ENCODE measurements at regions not wholly inside any gene's neighbourhood (a gene's known extent, or its start where the extent isn't known, plus 50 kb on each side); places are given as distances from the start of the nearest gene placed in this dataset.

DNA sequence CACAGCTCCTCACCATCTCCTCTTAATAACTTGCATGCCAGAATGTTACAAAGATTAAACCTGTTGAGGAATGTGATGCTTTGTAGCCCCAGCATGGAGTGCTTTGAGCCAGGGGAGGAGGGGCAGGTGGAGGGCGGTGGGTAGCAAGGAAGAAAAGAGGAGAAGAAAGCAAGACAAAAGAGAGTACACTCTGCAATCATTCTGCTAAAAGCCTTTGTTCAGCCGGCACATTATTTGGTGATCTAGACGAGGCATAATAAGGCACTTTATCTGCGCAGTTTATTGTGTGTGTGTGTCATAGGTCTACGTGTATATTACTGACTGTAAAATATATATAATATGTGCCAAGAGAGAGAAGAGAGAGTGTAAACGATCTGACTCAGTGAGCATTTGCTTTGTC lies 139.1 kb downstream of the SOX9 start:
- TF ChIP-seq, protein P1, sequence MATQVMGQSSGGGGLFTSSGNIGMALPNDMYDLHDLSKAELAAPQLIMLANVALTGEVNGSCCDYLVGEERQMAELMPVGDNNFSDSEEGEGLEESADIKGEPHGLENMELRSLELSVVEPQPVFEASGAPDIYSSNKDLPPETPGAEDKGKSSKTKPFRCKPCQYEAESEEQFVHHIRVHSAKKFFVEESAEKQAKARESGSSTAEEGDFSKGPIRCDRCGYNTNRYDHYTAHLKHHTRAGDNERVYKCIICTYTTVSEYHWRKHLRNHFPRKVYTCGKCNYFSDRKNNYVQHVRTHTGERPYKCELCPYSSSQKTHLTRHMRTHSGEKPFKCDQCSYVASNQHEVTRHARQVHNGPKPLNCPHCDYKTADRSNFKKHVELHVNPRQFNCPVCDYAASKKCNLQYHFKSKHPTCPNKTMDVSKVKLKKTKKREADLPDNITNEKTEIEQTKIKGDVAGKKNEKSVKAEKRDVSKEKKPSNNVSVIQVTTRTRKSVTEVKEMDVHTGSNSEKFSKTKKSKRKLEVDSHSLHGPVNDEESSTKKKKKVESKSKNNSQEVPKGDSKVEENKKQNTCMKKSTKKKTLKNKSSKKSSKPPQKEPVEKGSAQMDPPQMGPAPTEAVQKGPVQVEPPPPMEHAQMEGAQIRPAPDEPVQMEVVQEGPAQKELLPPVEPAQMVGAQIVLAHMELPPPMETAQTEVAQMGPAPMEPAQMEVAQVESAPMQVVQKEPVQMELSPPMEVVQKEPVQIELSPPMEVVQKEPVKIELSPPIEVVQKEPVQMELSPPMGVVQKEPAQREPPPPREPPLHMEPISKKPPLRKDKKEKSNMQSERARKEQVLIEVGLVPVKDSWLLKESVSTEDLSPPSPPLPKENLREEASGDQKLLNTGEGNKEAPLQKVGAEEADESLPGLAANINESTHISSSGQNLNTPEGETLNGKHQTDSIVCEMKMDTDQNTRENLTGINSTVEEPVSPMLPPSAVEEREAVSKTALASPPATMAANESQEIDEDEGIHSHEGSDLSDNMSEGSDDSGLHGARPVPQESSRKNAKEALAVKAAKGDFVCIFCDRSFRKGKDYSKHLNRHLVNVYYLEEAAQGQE (IDR thresholded peaks at IDR 0.05; ENCODE audit: unreplicated experiment), result no peak
- TF ChIP-seq, protein P2, sequence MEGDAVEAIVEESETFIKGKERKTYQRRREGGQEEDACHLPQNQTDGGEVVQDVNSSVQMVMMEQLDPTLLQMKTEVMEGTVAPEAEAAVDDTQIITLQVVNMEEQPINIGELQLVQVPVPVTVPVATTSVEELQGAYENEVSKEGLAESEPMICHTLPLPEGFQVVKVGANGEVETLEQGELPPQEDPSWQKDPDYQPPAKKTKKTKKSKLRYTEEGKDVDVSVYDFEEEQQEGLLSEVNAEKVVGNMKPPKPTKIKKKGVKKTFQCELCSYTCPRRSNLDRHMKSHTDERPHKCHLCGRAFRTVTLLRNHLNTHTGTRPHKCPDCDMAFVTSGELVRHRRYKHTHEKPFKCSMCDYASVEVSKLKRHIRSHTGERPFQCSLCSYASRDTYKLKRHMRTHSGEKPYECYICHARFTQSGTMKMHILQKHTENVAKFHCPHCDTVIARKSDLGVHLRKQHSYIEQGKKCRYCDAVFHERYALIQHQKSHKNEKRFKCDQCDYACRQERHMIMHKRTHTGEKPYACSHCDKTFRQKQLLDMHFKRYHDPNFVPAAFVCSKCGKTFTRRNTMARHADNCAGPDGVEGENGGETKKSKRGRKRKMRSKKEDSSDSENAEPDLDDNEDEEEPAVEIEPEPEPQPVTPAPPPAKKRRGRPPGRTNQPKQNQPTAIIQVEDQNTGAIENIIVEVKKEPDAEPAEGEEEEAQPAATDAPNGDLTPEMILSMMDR (conservative IDR thresholded peaks at IDR 0.05; ENCODE audit: low read depth in 2 of 2), result no peak
- TF ChIP-seq EZH2 (IDR thresholded peaks at IDR 0.05; ENCODE audit: low read depth, unreplicated experiment) (no peak), EZH2phosphoT487 (IDR thresholded peaks at IDR 0.05; ENCODE audit: unreplicated experiment) (no peak), POLR2AphosphoS5 (IDR thresholded peaks at IDR 0.05; ENCODE audit: low read depth) (no peak), JUNB (IDR thresholded peaks at IDR 0.05; ENCODE audit: unreplicated experiment) (no peak), ZNF114 (CRISPR knock-in tag; IDR thresholded peaks at IDR 0.05) (no peak), STAT1 (IDR thresholded peaks at IDR 0.05; ENCODE audit: unreplicated experiment) (no peak), NANOG (IDR thresholded peaks at IDR 0.05; ENCODE audit: borderline replicate concordance) (no peak), CREB1 (CRISPR knock-in tag; IDR thresholded peaks at IDR 0.05; ENCODE audit: low read depth) (no peak)
- TF ChIP-seq, protein P3, sequence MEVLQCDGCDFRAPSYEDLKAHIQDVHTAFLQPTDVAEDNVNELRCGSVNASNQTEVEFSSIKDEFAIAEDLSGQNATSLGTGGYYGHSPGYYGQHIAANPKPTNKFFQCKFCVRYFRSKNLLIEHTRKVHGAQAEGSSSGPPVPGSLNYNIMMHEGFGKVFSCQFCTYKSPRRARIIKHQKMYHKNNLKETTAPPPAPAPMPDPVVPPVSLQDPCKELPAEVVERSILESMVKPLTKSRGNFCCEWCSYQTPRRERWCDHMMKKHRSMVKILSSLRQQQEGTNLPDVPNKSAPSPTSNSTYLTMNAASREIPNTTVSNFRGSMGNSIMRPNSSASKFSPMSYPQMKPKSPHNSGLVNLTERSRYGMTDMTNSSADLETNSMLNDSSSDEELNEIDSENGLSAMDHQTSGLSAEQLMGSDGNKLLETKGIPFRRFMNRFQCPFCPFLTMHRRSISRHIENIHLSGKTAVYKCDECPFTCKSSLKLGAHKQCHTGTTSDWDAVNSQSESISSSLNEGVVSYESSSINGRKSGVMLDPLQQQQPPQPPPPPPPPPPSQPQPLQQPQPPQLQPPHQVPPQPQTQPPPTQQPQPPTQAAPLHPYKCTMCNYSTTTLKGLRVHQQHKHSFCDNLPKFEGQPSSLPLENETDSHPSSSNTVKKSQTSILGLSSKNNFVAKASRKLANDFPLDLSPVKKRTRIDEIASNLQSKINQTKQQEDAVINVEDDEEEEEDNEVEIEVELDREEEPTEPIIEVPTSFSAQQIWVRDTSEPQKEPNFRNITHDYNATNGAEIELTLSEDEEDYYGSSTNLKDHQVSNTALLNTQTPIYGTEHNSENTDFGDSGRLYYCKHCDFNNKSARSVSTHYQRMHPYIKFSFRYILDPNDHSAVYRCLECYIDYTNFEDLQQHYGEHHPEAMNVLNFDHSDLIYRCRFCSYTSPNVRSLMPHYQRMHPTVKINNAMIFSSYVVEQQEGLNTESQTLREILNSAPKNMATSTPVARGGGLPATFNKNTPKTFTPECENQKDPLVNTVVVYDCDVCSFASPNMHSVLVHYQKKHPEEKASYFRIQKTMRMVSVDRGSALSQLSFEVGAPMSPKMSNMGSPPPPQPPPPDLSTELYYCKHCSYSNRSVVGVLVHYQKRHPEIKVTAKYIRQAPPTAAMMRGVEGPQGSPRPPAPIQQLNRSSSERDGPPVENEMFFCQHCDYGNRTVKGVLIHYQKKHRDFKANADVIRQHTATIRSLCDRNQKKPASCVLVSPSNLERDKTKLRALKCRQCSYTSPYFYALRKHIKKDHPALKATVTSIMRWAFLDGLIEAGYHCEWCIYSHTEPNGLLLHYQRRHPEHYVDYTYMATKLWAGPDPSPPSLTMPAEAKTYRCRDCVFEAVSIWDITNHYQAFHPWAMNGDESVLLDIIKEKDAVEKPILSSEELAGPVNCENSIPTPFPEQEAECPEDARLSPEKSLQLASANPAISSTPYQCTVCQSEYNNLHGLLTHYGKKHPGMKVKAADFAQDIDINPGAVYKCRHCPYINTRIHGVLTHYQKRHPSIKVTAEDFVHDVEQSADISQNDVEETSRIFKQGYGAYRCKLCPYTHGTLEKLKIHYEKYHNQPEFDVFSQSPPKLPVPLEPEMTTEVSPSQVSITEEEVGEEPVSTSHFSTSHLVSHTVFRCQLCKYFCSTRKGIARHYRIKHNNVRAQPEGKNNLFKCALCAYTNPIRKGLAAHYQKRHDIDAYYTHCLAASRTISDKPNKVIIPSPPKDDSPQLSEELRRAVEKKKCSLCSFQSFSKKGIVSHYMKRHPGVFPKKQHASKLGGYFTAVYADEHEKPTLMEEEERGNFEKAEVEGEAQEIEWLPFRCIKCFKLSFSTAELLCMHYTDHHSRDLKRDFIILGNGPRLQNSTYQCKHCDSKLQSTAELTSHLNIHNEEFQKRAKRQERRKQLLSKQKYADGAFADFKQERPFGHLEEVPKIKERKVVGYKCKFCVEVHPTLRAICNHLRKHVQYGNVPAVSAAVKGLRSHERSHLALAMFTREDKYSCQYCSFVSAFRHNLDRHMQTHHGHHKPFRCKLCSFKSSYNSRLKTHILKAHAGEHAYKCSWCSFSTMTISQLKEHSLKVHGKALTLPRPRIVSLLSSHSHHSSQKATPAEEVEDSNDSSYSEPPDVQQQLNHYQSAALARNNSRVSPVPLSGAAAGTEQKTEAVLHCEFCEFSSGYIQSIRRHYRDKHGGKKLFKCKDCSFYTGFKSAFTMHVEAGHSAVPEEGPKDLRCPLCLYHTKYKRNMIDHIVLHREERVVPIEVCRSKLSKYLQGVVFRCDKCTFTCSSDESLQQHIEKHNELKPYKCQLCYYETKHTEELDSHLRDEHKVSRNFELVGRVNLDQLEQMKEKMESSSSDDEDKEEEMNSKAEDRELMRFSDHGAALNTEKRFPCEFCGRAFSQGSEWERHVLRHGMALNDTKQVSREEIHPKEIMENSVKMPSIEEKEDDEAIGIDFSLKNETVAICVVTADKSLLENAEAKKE (CRISPR knock-in tag; IDR thresholded peaks at IDR 0.05), result no peak
- TF ChIP-seq, protein P4, sequence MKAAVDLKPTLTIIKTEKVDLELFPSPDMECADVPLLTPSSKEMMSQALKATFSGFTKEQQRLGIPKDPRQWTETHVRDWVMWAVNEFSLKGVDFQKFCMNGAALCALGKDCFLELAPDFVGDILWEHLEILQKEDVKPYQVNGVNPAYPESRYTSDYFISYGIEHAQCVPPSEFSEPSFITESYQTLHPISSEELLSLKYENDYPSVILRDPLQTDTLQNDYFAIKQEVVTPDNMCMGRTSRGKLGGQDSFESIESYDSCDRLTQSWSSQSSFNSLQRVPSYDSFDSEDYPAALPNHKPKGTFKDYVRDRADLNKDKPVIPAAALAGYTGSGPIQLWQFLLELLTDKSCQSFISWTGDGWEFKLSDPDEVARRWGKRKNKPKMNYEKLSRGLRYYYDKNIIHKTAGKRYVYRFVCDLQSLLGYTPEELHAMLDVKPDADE (IDR thresholded peaks at IDR 0.05), result no peak

Data from GM23338 (cell line).